NCI-H1048 (cell line): ENCODE measurements at regions not wholly inside any gene's neighbourhood (a gene's known extent, or its start where the extent isn't known, plus 50 kb on each side); places are given as distances from the start of the nearest gene placed in this dataset.

ENCODE experiments used
- DNase-seq: peaks from one replicate; lab custom pipeline; 2025; lab: John Stamatoyannopoulos, UW

DNA sequence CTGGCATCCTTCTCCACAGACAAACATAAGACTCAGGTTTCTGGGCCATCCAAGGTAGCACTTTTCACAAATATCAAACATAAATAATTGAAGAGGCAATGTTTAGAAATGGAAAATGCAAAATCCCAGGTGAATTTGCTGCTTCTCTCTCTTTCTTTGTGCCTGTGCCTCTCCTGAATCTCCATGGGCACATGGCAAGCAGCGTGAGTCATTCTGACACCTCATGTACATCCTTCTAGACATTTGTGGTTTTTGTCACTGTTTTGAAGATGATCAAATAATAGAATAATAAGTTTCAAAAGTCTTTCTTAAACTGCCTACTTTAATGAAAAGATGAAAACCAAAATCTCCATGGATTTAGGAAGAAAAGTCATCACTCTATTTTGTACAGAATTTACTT lies 60.3 kb upstream of the RAB11FIP2 start:
- DNase-seq: no peak

DNA sequence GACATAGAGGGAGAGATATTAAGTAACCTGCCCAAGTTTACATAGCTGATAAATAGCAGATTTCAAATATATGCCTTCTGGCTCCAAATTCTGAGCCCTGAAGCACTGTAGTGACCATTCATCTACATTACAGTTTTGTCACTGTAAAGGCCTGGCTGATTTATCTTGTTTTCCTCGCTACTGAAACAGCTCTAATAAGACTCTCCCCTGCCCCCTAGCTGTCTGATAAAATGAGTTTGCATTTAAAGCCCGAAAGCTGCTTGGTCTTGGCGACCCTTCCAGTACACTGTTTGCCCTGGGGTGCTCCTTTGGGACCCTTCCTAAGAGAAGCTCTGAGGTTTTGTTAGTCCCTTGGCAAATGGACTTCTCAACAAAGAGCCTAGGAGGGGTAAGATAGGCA lies 59.7 kb upstream of the RAB11FIP2 start:
- peak; percentile 3 for DNase-seq

DNA sequence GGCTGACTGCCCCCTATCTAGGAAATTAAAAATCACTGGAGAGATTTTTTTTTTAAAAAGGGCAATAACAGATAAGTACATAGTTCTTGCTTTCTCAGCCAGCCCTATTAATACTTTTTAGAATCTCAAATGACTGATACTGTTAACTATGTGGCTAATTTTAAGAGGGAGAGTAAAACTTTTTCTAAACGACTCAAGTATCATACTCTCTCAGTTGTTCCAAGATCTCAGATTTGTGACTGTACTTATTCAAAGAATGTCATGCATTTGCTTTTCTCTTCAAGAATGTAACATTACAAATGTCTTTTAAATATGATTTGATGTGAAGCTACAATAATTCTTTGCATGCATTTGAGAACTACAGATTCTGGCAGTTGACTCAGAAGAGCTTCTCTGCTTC lies 55.4 kb upstream of the RAB11FIP2 start:
- no peak for DNase-seq

- DNase-seq: no peak
These were observed 54.8 kb upstream of the RAB11FIP2 start for GRCh38 chr10:118101501-118101900.
